Sigmoid colon (tissue), 6 donors: ENCODE measurements at regions not wholly inside any gene's neighbourhood (a gene's known extent, or its start where the extent isn't known, plus 50 kb on each side); places are given as distances from the start of the nearest gene placed in this dataset.

Source experiments
- DNase-seq: peaks from one replicate; pipeline ENCODE4 v3.0.0-alpha.2; 2019
- H3K27ac ChIP-seq, 4 donors: fragments of 200-600 bp; sonication (generic); one replicate each; pipeline ENCODE4 v1.5.1; 2016 to 2019; ENCODE audit warnings: mild to moderate bottlenecking in 1 of 4
- H3K27me3 ChIP-seq, 3 donors: fragments of 200-600 bp; sonication (generic); one replicate each; pipeline ENCODE4 v1.5.1; 2019; ENCODE audit warnings: mild to moderate bottlenecking in 1 of 3
- H3K36me3 ChIP-seq, 4 donors: fragments of 200-600 bp; sonication (generic); one replicate each; pipeline ENCODE4 v1.5.1; 2016 to 2019
- H3K4me1 ChIP-seq, 4 donors: fragments of 200-600 bp; sonication (generic); one replicate each; pipeline ENCODE4 v1.5.1; 2017 to 2019
- H3K4me3 ChIP-seq, 4 donors: fragments of 200-600 bp; sonication (generic); one replicate each; pipeline ENCODE4 v1.5.1; 2017 to 2019; ENCODE audit warnings: mild to moderate bottlenecking in 2 of 4, moderate library complexity in 1 of 4
- H3K9me3 ChIP-seq, 4 donors: fragments of 200-600 bp in 3 of 4; sonication (generic) in 3 of 4; one replicate each; pipeline versions ENCODE4 v1.5.1 to v1.6.1; 2013 to 2019
- EP300 ChIP-seq, 4 donors: sonication (generic); formaldehyde crosslinking; IDR thresholded peaks; one replicate each; pipeline ENCODE4 v1.6.1; 2017; ENCODE audit warnings: antibody characterized with exemption in 4 of 4
- POLR2A ChIP-seq, 2 donors: fragments of 450-650 bp; IDR thresholded peaks; one replicate each; pipeline ENCODE4 v1.6.1; 2016; ENCODE audit warnings: antibody characterized with exemption in 2 of 2, mild to moderate bottlenecking in 2 of 2, moderate library complexity in 2 of 2
- POLR2AphosphoS5 ChIP-seq, 4 donors: sonication (generic); formaldehyde crosslinking; IDR thresholded peaks; one replicate each; pipeline ENCODE4 v1.6.1; 2017; ENCODE audit warnings: antibody characterized with exemption in 4 of 4
- WGBS, 2 donors: extraction: QIAGEN DNeasy Blood & Tissue Kit; methylation state at CpG; one replicate each; pipeline ENCODE4 v1.1.7; 2013; 5-methylcytosine and 5-hydroxymethylcytosine counted together
- intact Hi-C: fragments of 100-400 bp; cut with DNase I; formaldehyde crosslinking; loops from one replicate; pipeline ENCODE4 v1.15.1; 2023
- TF ChIP-seq, protein P1 (sequence below), 4 experiments: fragments of 450-650 bp in 3 of 4; fragments of 200-600 bp in 1 of 4; IDR thresholded peaks; one replicate each; pipeline ENCODE4 v1.5.1; 2016 to 2019; ENCODE audit warnings: antibody characterized with exemption in 4 of 4, mild to moderate bottlenecking in 3 of 4, moderate library complexity in 2 of 4
- donor health status: healthy with polysubstance abuse.
- donor health status: healthy.

DNA sequence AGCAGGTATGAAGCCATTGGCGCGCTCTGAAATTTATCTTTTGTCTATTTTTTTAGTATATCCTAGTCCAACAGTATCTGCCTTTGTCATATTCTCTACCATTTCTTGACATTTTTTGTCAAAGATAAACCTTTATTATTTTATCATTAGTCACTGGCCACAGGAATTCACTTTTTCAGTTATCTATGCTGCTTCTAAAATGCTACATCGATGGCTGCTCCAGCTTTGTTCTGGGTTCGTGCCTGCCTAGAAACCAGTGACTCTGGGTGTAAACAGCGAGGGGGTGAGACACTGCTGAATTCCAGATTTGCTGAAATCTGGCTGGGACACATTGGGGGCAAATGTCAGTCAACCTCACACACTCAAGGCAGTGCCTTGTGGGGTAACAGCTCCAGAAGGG lies 193.4 kb downstream of the CDC5L start:
- TF ChIP-seq POLR2AphosphoS5 (IDR thresholded peaks at IDR 0.05), result no peak
- TF ChIP-seq, protein P1, sequence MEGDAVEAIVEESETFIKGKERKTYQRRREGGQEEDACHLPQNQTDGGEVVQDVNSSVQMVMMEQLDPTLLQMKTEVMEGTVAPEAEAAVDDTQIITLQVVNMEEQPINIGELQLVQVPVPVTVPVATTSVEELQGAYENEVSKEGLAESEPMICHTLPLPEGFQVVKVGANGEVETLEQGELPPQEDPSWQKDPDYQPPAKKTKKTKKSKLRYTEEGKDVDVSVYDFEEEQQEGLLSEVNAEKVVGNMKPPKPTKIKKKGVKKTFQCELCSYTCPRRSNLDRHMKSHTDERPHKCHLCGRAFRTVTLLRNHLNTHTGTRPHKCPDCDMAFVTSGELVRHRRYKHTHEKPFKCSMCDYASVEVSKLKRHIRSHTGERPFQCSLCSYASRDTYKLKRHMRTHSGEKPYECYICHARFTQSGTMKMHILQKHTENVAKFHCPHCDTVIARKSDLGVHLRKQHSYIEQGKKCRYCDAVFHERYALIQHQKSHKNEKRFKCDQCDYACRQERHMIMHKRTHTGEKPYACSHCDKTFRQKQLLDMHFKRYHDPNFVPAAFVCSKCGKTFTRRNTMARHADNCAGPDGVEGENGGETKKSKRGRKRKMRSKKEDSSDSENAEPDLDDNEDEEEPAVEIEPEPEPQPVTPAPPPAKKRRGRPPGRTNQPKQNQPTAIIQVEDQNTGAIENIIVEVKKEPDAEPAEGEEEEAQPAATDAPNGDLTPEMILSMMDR (IDR thresholded peaks at IDR 0.05), result no peak
- no peak for TF ChIP-seq EP300 (IDR thresholded peaks at IDR 0.05)
- intact Hi-C loops, result no loop called here
- Histone ChIP-seq H3K36me3 (no peaks in the 10 kb centered on the region), H3K9me3 (peaks cover 0 to 12% (median 2%) of the 10 kb centered on the region in 4 donors), H3K4me3 (no peak overlapping the region), H3K27me3 (no peaks in the 10 kb centered on the region), H3K4me1 (peaks cover 0 to 9% (median 4%) of the 10 kb centered on the region in 4 donors), H3K27ac (no peak overlapping the region)
- no peak for DNase-seq
- WGBS, 2 donors, result 85 to 88% methylated on average over 5 of the region's 5 CpGs

DNA sequence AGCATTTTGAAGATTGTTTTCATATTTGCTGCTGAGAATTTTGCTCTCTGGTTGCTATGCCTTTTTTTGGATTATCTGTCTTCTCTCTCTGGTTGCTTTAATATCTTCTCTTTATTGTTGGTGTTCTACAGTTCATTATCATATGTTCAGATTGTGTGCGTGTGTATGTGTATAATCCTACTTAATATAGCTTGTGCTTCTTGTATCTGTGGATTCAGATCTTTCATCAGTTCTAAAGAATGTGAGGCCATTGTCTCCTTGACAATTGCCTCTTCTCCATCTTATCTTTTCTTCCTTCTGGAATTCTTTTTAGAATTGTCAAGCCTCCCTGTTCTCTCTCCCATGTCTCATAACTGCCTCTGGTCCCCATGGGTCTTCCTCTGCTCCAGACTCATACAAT lies 195.4 kb downstream of the CDC5L start:
- TF ChIP-seq, protein P1 (IDR thresholded peaks at IDR 0.05), result no peak
- TF ChIP-seq EP300 (IDR thresholded peaks at IDR 0.05) (no peak), POLR2AphosphoS5 (IDR thresholded peaks at IDR 0.05) (no peak), POLR2A (IDR thresholded peaks at IDR 0.05) (no peak)
- no peak overlapping the region for H3K4me3 ChIP-seq
- WGBS, 2 donors, result 91 to 94% methylated on average over 1 of the region's 1 CpG
- no peak overlapping the region for H3K27ac ChIP-seq
- intact Hi-C loops, result no loop called here
- H3K4me1 ChIP-seq, result no peaks in the 10 kb centered on the region
- H3K36me3 ChIP-seq, result no peaks in the 10 kb centered on the region
- no peak for DNase-seq
- H3K27me3 ChIP-seq, result no peaks in the 10 kb centered on the region
- H3K9me3 ChIP-seq, result peaks cover 0 to 12% (median 2%) of the 10 kb centered on the region in 4 donors

- DNase-seq, result no peak
- H3K27ac ChIP-seq, result no peak overlapping the region
- 96 to 99% methylated on average over 1 of the region's 1 CpG for WGBS, 2 donors
- H3K36me3 ChIP-seq, result no peaks in the 10 kb centered on the region
- H3K27me3 ChIP-seq, result no peaks in the 10 kb centered on the region
- TF ChIP-seq, protein P1 (IDR thresholded peaks at IDR 0.05), result no peak
- TF ChIP-seq POLR2A (IDR thresholded peaks at IDR 0.05), result no peak
- TF ChIP-seq POLR2AphosphoS5 (IDR thresholded peaks at IDR 0.05), result no peak
- no peak for TF ChIP-seq EP300 (IDR thresholded peaks at IDR 0.05)
- no peak overlapping the region for H3K4me3 ChIP-seq
- intact Hi-C loops, result no loop called here
- H3K4me1 ChIP-seq, result no peaks in the 10 kb centered on the region
- H3K9me3 ChIP-seq, result no peaks in the 10 kb centered on the region
Observed at GRCh38 chr6:44590471-44590870, 203.0 kb downstream of the CDC5L start.

DNA sequence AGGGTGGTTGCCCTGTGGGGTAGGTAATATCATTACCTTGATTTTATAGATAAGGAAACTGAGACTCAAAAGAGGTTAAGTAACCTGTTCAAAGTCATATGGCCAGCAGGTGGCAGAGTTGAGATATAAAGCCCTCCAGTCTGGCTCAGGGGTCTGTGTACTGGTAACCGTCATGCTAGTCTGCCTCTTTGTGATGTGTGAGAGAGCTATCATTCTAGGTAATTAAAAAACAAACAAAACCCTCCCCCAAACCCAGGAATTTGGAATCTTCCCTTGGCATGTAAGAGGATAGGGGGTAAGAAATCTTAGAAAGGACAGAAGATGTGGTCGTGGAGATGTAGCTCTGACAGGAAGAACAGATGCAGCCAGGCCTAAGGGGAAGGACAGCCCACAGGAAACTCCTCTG lies 206.0 kb downstream of the CDC5L start:
- Histone ChIP-seq H3K9me3 (peaks cover 0 to 2% (median 0%) of the 10 kb centered on the region in 4 donors), H3K27ac (no peak overlapping the region), H3K4me1 (no peaks in the 10 kb centered on the region), H3K27me3 (no peaks in the 10 kb centered on the region), H3K4me3 (no peak overlapping the region), H3K36me3 (no peaks in the 10 kb centered on the region)
- TF ChIP-seq POLR2AphosphoS5 (IDR thresholded peaks at IDR 0.05) (no peak), EP300 (IDR thresholded peaks at IDR 0.05) (no peak), POLR2A (IDR thresholded peaks at IDR 0.05) (no peak)
- TF ChIP-seq, protein P1 (IDR thresholded peaks at IDR 0.05), result peak in 2 of 4 experiments; percentile 8 to 36
- intact Hi-C loops, result no loop called here
- DNase-seq, result no peak
- 46 to 51% methylated on average over 2 of the region's 2 CpGs for WGBS, 2 donors

- no peaks in the 10 kb centered on the region for H3K36me3 ChIP-seq
- H3K27me3 ChIP-seq, result no peaks in the 10 kb centered on the region
- no peaks in the 10 kb centered on the region for H3K4me1 ChIP-seq
- peaks cover 0 to 2% (median 0%) of the 10 kb centered on the region in 4 donors for H3K9me3 ChIP-seq
- no peak for TF ChIP-seq POLR2AphosphoS5 (IDR thresholded peaks at IDR 0.05)
- TF ChIP-seq EP300 (IDR thresholded peaks at IDR 0.05), result no peak
- TF ChIP-seq POLR2A (IDR thresholded peaks at IDR 0.05), result no peak
- TF ChIP-seq, protein P1 (IDR thresholded peaks at IDR 0.05), result no peak
- no peak for DNase-seq
- WGBS, 2 donors, result 40 to 70% methylated on average over 4 of the region's 4 CpGs
- intact Hi-C loops, result no loop called here
- no peak overlapping the region for H3K27ac ChIP-seq
- H3K4me3 ChIP-seq, result no peak overlapping the region
Observed at GRCh38 chr6:44594481-44594880, 207.0 kb downstream of the CDC5L start.
